Suppressor macrophage treated with lipopolysaccharide for 4 hours (primary cell): ENCODE measurements at regions not wholly inside any gene's neighbourhood (a gene's known extent, or its start where the extent isn't known, plus 50 kb on each side); places are given as distances from the start of the nearest gene placed in this dataset.

Experiments used
- DNase-seq: peaks from one replicate; pipeline ENCODE4 v3.0.0-alpha.2; 2020

DNA sequence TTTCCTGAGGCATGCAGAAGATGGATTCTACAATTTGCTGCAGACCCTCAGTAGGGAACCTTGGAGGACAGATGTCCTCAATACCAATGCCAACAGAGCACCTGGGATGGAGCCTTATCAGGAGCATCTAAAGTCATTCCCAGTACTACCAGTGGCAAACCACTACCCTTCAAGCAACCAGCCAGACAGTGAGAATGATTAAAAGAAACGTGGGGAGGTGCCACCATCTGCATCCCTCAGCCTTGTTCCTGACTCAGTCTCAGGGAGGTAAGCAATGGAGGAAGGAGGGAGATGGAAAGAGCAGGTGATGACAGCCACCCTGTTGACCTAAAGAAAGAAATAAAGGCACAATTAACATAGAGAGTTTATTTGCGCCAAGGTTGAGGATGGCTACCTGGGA is 175.2 kb upstream of the GRIN2B start:
- no peak for DNase-seq

DNA sequence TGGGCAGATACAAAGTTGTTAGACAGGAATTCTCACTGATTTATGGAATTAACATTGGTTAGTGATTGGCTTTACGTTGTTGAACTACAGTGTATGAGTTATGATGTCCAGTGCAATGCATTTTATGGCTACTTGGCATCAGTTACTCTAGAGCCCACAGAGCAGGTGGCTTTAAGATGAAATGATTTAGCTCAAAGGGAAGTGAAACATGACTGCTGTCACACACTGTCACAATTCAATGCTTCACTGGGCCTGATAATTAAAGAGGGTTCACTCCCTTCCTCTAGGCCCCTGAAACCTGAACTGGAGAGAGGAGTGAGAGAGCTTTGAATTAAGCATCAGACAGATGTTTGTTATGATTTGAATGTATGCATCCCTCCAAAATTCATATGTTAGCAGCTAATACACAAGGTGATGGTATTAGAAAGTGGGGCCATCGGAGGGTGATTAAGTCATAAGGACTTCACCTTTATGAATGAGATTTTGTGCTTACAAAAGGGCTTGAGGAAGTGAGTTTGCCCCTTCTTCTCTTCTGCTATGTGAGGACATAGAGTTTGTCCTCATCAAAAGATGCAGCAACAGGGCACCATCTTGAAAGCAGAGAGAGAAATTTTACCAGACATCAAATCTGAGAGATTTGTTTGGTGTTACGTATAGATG is 175.8 kb upstream of the GRIN2B start:
- DNase-seq: no peak

DNA sequence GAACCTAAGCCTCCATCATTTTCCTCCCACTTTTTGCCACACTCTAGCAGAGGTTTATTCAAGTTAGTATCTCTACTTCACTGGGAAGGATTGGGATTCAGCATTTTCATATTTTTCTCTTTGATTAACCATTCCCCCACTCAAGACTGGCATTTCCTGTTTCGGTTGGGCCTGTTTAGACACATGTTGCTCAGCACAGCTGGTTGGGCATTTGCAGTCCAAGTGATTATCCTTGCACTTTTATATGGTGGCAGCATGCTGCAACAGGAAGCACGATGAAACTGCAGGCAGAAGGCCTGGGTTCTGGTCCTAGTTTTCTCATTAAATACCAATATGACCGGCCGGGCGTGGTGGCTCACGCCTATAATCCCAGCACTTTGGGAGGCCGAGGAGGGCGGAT is 182.9 kb upstream of the GRIN2B start:
- no peak for DNase-seq

DNA sequence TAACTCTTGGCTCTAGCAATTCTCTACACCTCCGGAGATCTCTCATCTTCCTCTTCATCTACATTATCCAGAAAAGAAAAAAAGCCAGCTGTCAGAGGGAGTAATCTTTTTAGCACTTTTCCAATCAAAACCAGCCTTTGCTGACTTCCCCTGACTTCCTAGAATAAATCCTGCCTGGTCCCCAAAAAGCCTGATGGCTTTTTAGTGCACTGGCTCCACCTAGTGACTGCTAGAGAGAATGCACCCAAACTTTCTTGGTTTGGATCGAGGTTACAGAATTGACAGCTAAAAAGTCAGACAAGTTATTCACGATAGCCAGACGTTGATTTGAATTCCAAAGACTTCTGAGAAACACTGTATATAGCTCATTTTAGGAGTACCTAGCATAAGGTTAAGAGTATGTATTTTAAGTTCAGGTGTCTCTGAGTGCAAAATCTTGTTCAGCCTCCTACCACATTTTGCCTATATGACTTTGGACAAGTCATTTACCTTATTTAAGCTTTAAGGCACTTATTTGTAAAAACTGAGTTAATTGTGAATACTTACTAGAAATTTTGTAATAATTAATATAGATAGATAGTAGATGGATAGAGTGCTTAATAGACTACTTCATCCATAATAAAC is 185.7 kb upstream of the GRIN2B start:
- DNase-seq: peak; percentile 67

DNA sequence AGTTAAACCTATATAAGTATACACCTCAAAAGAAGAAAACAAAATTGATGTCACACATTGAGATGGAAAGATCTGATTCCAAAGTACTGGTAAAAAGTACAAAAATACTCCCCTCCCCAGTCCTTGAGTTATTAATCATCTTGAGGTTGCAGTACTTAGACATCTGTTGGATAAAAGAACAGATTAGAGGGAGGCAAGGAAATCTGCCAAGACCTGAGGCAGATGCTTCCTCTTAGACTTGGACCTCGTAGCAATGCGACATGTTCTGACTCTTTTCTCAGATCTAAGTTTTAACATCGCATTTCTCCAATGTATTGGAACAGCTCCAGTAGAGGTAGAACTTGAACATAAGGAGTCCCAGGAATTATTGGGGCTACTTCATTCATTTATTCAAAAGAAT is 187.9 kb upstream of the GRIN2B start:
- DNase-seq: no peak

DNA sequence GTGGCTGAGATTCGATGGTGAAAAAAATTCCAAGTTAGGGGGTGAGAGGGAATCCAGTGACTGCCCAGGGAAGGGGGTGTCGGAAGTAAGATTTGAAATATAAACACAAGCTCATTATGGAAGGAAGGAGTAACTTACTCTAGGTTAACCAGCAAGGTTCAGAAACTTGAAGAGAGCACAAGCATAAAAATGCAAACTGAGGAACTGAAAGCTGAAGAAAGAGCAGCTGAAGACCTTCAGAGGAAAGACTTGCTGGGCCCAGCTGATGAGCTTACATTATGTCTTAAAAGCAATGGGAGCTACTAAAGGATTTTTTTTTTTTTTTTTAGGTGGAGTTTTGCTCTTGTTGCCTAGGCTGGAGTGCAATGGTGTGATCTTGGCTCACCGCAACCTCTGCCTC is 189.7 kb upstream of the GRIN2B start:
- no peak for DNase-seq

DNA sequence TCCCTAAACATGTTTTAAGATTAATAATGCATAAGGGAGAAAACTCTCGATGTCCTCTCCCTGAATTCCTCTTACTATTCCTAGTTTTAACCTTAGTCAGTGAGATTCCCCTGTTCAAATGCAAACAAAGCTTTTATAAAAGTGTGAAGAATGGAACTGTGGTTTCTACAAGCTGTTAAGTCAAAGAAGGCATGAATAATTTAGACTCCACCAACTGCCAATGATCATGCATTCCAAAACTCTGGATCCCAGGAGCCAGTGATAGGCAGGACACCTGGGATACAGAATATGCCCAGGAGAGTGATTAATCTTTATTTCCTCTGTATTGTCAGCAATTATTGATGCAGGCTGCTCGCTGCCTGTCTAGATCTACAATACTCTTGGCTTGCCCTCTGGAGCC is 190.3 kb upstream of the ATF7IP start:
- DNase-seq: no peak

DNA sequence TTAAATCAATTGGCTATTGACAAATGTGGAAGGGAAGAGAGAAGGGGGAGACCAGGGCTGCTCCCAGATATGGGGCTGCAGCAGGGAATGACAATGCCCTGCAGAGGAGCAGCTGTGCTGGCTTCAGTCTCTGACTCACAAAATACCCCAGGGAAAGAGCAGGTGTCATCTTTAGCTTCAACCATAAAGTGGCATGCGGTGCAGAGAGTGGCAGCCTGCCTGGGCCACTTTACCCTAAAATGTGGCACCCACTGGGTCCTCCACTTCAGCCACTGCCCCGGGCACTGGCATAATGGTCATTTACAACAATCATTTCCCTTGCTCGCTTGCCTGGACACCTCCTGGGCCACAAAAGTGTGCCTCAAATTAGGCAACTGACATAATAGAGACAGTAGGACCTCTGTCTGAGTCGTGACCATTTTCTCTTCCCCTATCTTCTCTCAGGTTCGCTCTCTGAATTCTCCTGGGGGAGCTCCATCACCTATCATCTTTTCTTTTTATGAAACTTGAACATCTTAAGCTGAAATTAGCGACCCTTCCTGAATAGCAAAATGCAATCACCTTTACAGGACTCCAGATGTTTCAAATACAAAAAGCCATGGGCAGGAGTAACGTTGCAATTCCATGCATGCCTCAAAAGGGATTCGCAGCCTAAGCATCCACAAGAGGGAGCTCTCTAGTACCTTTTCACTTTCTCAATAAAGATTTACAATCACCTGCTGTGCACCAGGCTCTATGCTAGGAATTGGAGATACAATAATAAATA is 179.9 kb upstream of the ATF7IP start:
- peak; percentile 35 for DNase-seq

DNA sequence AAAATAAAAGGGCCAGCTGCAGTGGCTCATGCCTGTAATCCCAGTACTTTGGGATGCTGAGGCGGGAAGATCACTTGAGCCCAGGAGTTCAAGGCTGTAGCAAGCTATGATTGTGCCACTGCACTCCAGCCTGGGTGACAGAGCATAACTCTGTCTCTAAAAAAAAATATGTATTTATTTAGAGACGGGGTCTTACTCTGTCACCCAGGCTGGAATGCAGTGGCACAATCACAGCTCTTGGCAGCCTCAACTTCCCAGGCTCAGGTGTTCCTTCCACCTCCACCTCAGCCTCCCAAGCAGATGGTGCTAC is 179.3 kb upstream of the ATF7IP start:
- DNase-seq: no peak

DNA sequence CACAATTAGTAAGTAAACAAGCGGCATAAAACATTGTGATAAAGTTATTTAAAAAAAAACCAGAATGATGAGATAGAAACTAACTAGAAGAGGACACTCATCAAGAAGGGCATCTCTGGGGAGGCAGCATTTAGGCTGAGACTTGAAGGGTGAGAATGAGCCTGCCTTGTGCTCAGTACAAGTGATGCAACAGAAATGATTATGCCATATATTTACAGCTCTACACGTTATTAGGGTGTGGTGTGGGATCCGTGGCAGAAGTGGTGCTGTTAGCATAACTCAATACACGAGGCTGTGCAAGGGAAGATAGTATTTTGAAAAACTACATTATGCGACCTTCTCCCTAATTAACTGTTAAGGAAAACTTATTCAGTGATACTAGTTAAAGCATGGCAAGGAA is 178.5 kb upstream of the ATF7IP start:
- no peak for DNase-seq

DNA sequence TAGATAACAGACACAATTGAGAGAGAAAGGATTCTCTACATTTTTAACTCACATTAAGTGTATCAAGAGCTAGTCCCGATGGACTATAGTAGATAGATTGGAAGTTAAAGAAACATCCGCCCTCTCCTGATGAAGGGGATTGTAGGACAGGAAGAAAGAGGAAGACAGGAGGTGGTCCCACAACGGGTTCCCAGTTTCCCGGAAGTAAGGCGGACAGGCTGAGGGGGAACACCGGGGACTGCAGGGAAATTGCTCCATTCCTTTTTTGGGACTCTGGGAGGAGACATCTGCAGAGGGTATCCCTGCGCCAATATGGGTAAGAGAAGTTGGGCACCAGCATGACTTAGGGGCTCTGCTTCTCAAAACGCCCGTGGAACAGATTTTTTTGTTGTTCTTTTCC is 177.5 kb upstream of the ATF7IP start:
- DNase-seq: no peak

DNA sequence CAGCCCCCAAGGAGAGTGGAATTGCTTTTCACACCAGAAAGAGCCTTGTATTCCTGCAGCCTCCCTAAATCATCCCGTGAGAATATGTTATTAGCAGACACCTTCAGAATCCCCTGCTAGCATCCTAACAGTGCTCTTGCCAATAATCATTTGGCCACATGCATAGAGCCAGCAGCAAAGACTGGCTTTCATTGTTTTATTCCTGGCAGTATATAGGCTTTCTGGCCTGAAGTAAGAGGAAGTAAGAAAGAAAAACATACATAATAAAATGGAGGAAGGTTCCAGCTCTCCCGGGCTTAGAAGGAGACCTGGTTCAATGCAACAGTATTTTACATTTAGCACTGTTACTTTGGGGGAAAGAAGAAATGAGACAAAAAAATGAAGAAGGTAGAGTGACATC is 176.7 kb upstream of the ATF7IP start:
- DNase-seq: no peak

DNA sequence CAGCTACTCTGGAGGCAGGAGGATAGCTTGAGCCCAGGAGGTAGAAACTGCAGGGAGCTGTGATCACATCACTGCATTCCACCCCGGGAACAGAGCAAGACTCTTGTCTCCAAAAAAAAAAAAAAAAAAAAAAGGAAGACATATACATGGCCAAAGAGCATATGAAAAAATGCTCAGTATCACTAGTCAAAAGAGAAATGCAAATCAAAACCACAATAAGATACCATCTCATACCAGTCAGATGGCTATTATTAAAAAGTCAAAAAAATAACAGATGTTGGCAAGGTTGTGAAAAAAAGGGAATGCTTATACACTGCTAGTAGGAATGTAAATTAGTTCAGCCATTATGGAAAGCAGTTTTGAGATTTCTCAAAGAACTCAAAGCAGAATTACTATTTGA is 174.8 kb upstream of the ATF7IP start:
- no peak for DNase-seq

DNA sequence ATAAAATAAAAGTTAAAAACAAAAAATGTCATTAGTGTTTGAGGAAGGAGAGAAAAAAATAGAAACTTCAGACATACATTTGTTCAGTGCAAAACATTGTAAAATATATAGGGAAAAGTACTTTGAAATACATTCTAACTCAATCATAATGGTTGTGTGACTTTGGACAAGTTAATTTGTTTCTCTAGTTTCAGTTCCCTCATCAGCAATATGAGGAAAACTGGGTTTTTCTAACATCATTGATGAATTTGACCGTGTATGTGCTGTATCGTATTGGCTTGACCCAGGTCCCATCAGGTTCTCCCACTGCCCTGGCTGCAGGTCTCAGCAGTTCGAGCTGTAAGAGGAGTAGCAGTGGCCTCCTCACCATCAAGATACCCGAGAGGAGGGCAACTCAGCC is 173.9 kb upstream of the ATF7IP start:
- no peak for DNase-seq

DNA sequence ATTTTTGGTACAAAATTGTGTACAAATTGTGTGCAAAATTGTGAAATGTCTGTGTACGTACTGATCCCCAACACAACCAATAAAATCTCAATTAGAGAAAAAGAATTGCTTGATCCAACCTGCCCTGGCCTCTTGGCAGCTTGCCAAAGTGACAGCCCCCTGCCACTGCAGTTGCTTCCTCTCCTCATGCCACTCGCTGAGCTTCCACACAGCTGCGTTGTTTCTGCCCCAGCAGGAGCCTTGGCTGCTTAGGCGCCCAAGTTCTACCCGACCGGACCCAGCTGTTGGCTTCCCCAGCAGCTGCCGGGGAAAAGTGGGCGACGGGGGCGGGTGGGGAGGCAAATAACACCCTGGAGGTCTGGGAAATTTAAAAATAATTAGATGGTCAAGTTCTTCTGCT is 171.8 kb upstream of the ATF7IP start:
- DNase-seq: no peak

DNA sequence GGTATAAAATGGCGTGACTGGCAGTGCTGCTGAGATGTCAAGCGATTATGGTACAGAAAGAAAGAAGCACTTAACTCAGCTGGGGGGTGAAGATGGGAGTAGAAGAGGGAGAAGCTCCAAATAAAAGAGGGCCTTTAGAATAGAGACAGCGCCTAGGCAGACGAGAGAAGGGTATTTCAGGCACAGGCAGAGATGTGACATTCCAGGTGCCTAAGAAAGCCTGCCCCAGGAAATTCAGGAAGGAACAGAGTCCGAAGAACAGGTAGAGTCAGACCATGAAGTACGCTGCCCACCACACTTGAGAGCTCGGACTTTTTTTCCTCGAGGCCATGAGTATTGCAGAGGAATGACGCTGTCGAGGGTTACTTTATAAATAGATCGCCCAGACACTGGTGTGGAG is 170.9 kb upstream of the ATF7IP start:
- no peak for DNase-seq

DNA sequence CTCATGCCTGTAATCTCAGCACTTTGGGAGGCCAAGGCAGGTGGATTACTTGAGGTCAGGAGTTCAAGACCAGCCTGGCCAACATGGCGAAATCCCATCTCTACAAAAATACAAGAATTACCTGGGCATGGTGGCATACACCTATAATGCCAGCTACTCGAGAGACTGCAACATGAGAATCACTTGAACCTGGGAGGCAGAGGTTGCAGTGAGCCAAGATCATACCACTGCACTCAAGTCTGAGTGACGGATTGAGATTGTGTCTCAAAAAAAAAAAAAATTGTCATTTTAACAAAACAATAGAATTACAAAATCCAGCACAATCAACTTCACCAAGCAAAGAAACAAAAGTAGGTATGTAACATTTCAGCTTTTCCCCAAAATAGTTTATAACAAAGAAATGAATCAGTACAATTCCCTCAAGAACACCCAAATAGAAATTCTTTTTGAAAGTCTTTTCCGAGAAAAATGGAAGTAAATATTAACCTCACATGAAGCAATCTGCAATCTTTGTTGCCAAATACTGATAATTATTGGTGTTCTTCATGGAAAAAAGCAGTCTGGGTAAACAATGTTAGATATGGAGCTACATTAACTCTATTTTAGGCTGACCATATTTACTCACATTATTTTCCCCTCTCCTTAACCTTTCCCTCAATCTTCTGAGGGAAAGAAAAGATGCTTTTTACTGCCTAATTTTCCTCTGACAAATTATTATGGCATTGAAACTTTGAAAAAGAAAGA is 165.9 kb upstream of the ATF7IP start:
- no peak for DNase-seq

DNA sequence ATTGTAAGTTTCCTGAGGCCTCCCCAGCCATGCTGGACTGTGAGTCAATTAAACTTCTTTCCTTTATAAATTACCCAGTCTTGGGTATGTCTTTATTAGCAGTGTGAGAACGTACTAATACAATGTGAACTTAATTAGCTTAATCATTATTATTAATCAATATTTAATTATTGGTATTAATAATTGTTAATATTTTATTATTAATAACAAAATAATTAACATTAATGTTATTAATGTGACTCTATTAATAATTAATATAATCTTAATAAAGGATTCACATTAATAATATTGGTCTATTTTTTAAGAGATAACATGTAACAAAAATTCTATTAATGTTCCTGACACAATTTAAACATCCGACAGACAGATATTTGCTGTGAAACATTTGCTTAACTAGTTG is 164.9 kb upstream of the ATF7IP start:
- DNase-seq: no peak

DNA sequence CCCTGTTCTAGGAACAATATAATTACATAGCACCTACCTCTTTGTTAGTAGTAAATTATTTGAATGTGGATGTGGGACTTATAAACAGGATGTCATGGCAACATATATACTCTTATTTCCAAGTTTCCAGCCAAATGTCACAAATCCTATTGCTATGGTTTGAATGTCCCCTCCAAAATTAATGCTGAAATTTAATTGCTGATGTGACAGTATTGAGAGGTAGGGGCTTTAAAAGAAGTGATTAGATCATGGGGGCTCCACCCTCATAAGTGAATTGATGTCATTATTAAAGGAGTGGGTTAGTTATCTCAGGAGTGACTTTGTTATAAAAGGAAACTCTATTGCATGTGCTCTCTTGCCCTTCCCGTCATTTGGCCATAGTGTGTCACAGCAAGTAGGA is 164.2 kb upstream of the ATF7IP start:
- DNase-seq: no peak

DNA sequence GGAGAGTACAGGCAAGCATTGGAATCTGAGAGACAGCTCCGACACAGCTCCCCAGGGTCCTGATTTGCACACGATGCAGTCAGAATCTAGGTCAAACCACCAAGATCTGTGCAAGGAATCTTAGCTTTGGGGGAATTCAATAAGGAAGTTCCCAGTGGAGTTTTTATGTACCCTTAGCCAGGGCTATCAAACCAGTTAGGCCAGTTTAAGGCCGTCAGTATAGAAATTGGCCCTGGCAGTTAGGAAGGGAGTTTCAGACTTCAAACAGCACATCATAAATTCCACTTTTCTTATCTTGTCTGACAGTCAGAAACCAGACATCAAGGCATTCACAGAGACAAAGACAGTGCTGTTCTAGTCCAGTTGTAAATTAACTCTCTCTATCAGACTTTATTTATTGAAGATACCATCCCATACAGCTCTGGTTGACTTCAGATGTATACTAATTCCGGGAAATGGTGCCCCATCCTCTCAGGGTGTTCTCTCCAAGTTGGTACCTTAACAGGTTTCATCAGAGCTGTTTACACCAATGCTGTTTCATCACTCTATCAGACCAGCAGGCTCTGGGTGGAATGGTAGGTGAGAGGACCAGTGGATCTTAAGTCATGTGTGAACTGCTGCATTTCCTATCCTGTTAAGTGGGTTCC is 157.5 kb upstream of the ATF7IP start:
- no peak for DNase-seq

DNA sequence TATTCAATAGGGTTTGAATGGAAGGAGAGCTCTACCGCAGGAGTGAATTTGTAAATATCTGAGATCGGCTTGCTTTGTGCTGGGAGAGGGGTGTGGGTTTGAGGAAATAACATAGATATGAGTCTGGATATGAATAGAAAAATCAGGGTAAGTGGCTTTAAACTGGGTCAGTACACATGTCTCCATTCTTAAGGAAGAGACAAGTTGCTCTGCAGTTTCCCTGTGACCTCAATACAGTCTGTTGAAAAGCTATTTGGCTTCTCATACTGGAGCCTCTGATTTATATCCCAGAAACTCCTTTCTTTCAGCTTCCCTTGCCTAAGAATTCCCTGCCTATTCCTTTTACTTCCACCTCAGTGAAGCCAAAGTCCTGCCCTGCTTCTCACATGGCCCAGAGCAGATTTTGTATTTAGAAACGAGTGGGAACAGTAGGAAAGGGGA is 153.5 kb upstream of the ATF7IP start:
- DNase-seq: no peak

DNA sequence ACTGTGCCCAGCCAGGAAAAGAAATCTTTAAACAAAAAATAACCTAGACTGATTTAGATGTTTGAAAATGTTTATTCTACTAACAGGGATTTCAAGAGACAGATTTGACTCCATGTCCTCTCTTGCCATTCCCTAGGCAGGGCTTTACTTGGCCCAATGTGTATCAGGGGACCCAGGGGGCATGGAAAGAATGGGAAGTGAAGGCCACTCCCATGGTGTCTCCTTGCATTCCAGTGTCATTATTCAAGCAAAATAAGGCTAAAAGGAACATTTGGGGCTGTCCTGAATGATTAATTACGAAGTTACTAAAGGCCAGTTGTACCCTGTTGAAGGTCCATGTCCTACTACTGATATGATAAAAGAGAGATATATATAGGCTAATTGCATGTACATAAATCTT is 151.9 kb upstream of the ATF7IP start:
- no peak for DNase-seq

DNA sequence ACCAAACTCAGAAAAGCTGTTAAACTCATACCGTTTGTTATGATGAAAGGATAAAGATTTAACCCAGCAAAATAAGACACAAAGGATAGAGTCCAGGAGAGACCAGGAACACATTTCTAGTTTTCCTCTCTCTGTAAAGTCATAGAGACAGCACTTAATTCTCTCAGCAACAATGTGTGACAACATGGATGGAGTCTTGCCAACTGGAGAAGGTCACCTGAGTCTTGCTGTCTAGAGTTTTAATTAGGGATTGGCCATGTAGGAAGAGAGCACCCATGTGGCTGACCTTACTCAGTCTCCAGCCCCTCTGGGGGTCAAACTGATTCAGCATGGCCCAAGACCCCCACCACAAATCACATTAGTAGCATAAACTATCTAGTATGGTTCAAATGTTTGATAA is 151.0 kb upstream of the ATF7IP start:
- no peak for DNase-seq
